Erythroblast (primary cell): ENCODE measurements at regions not wholly inside any gene's neighbourhood (a gene's known extent, or its start where the extent isn't known, plus 50 kb on each side); places are given as distances from the start of the nearest gene placed in this dataset.

Experiments
- DNase-seq, 2 experiments: peaks; one replicate each; lab custom pipeline; 2025; lab: John Stamatoyannopoulos, UW
- GATA1 ChIP-seq: IDR thresholded peaks from 2 replicates; pipeline ENCODE4 v1.6.1; 2011; ENCODE audit warnings: low read depth, mild to moderate bottlenecking, control low read depth, low read length, moderate library complexity
- POLR2A ChIP-seq: IDR thresholded peaks from 2 replicates; pipeline ENCODE4 v1.6.1; 2011; ENCODE audit warnings: mild to moderate bottlenecking, low read length

GRCh38 chr12:59046763-59047534 lies 126.6 kb upstream of the LRIG3 start:
- no peak for DNase-seq
- TF ChIP-seq POLR2A (no peak), GATA1 (no peak)

DNA sequence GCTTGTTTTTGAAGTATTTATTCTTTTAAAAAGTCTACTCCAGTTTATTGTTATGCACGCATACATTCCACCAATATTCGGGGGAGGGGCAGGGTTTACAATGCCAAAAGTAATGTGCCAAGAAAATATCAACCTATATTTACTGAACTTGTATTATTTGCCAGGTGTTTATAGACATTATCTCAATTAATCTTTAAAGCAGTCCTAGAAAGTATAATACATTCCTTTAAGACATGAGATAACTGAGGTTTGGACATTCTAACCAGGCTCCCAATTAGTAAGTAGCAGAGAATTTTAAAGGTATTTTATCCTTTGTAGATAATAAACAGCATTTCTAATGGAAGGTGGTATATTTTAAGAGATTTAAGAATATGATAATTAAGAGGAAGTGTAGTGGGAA lies 124.5 kb upstream of the LRIG3 start:
- no peak for TF ChIP-seq GATA1
- TF ChIP-seq POLR2A = no peak
- no peak for DNase-seq

DNA sequence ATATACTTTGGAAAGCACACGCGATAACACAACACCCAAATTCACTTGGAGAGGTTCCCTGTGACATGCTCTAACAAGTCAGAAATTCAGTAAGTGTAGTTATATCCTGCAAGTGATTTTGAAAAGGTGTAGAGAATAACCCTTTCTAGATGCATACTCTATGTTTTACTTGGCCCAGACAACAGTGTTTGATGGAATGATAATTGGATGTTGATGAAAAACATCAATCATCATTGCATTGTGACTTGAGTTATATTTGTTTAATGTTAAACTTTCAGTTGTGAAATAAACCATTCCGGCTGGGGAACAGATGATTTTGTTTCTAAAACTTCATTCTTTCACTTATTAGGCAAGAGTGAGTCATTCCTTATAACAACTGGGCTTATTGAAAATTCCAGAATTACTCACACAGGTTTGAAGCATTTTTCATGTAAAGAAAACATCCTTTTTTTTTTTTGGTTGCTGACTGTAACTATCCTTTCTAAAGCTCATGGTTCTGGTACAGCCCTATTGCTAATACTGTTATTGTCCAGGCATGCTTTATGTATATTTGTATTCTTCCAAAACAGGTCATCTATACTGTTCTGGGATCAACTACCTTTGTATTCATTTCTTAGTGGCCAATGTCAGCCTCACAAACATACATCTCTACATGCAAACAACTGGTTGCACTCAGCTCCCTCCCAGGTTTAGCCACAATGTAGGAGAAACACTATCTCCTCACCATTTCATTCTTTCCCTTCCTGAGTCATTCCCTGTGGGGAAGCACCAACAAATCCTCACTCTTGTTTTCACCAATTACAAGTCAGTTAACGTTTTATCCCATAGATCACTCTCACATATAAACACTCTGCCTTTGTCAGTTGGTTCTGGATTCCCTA lies 121.2 kb upstream of the LRIG3 start:
- TF ChIP-seq GATA1 = no peak
- no peak for TF ChIP-seq POLR2A
- no peak for DNase-seq

GRCh38 chr12:59040656-59041055 lies 120.4 kb upstream of the LRIG3 start:
- TF ChIP-seq POLR2A = no peak
- TF ChIP-seq GATA1 = no peak
- no peak for DNase-seq

DNA sequence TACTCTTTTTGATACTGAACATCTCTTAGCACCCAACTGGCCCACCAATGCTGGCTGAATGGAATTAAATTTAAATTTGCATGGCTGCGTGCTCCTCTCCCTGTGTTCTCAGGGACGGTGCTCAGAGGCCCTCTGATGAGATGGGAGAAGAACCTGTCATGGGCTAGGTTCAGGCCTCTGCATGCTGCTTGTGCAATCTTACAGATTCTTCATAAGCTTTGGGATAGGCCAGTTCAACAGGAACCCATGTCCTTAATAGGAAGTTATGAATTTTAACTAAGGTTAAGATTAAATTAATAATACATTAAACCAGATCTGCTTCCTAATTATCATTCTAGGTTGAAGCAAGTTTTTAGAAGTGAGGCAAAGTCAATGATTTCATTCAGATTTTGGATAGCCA lies 119.7 kb upstream of the LRIG3 start:
- TF ChIP-seq POLR2A (no peak), GATA1 (no peak)
- no peak for DNase-seq

- TF ChIP-seq GATA1 = no peak
- no peak for TF ChIP-seq POLR2A
- no peak for DNase-seq
Observed at GRCh38 chr12:59039005-59039404, 118.7 kb upstream of the LRIG3 start.

DNA sequence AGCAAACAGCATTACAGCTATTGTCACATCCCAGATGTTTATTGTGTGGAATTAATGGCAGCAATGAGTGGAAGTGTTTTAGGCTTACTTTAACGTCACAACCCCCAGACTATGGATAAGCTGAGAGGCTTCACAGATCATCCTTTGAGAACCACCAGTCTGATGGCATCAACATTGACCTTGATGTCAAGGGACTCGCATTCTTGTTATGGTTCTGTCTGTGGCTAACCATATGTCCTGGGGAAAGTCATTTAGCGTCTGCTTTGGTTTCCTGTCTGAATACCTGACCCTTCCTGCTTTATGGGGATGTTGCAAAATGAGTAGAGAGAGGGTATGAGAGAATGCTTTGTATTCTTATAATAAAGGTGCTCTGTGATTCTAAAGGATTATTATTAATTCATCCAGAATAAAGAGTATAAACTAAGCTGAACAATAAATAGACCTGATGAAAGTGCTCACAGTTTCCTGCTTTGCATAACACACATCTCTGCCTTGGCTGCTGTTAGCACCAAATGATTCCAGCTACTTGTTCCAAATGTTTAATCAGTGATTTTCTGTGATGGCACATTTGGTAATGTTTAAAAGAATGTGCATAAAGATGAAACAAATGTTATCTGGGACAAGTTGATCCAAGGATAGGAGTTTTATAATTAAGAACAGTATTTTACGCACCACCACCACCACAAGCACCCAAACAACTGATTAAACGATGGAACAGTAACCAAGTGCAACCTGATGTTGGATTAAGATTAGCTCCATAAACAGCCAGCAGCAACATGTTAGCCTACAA lies 116.9 kb upstream of the LRIG3 start:
- DNase-seq = no peak
- no peak for TF ChIP-seq GATA1
- no peak for TF ChIP-seq POLR2A

DNA sequence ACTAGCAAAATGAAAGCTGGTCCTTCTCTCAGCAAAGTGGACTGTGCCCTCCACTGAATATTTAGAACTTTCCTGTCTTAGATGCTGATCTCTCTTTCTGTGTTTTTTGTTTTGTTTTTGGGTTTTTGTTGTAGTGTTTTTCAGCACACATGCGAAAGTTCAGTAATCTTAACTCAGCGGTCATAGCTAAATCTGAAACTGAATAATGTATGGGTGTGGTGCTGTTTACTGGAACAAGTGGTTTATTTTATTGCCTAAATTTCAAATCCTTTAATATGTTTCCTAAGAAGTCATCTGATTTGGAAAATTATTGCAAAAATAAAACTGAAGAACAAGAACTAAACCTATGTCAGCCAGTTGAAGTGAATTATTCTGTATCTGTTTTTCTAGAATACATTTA lies 116.0 kb upstream of the LRIG3 start:
- TF ChIP-seq POLR2A (no peak), GATA1 (no peak)
- DNase-seq = no peak

DNA sequence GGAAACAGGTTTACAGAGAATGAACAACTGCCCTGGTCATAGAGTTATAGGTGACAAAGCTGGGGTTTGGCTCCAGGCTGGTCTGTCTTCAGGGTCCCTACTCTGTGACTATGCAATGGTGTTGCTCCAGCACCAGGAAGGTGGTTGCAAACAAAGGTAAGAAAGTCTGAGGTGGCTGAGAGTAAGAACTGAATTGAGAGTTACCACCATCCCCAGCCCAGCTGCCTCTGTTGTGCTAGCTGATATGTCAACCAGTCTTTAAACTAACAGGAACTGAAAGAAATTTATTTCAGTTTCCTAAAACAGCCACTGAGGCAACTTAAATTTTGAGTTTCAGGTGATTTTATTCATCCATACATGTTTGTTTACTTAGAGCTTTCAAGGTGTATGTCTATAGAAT lies 111.0 kb upstream of the LRIG3 start:
- TF ChIP-seq POLR2A (no peak), GATA1 (no peak)
- no peak for DNase-seq

DNA sequence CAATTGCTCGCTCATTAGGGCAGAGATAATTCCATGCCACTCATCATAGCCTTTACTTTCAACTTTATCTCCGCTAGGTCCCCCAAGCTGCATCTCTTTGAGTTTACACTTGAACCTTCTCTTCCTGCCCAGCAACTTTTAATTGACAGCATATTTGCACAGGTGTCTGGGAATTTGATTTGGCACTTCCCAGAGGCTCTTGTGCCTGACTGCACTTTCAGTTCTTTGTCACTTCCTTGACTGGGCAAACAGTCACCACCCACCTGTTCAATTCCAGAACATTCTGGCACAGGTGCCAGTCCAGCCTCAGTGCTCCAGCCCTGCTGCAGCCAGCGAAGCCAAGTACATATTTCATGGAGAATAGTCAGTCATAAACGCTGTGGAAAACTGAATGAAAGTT lies 110.1 kb upstream of the LRIG3 start:
- TF ChIP-seq POLR2A = no peak
- no peak for TF ChIP-seq GATA1
- no peak for DNase-seq

GRCh38 chr12:59027199-59027598 lies 106.9 kb upstream of the LRIG3 start:
- no peak for TF ChIP-seq POLR2A
- no peak for TF ChIP-seq GATA1
- DNase-seq = no peak

- TF ChIP-seq POLR2A = no peak
- no peak for TF ChIP-seq GATA1
- no peak for DNase-seq
Observed at GRCh38 chr12:59023861-59024424, 103.6 kb upstream of the LRIG3 start.
